ENCODE measurements at regions not wholly inside any gene's neighbourhood (a gene's known extent, or its start where the extent isn't known, plus 50 kb on each side); places are given as distances from the start of the nearest gene placed in this dataset.

DNA sequence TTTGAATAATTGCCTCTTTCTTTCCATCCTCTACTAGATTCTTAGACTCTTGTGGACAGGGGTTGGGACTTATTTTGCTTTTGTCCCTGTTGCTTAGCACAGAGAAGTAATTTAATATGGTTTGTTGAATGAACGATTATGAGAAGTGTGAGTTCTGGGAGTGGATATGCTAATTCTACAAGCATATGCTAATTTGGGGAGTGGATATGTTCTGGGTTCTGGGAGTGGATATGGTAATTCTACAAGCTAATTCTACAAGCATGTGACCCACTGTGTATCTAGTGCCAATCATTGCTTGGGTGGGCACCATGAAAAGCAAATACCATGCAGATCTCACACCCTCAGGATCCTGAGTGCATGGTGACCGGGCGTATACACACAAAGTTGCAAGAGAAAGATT, 181.8 kb upstream of the IL12B start:
- POLR2A ChIA-PET = no interaction called here
- intact Hi-C loops (cut with micrococcal nuclease) = no loop called here
- CTCF ChIA-PET = no interaction called here

DNA sequence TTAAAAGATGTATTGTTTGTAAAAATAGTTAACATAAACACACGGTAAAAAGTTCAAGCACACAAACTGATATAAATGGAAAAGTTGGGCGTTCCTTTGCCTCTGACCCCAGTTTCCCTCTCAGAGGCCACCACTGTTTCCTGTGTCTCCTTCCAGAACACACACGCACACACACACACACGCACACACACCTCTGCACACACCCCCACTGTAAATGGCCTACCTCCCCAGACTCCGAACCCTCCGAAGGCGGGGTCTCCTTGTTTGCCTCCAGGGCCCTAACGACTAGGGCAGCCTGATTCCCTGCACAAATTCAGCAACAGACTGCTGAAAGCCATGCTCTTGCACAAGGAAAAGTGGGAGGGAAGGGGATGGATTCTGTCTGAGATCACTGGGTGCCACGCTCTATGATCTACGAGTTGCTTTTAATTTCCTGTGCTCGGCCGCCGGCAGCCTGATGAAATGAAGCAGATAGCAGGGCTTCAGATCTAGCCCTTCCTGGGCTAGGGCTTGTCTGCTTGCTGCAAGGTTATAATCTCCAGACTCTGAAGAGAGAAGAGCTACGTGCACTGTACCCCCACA, 184.0 kb upstream of the IL12B start:
- Mint-ChIP-seq H3K9me3 (peaks cover 0 to 2% (median 0%) of the 10 kb centered on the region in 11 donors), H3K27ac (no peak overlapping the region), H3K4me1 (peaks cover 0 to 5% (median 3%) of the 10 kb centered on the region in 7 donors), H3K36me3 (no peaks in the 10 kb centered on the region), H3K4me3 (no peak overlapping the region), H3K27me3 (peaks cover 3 to 20% (median 7%) of the 10 kb centered on the region in 5 donors)
- Histone ChIP-seq H3K4me1 (ENCODE audit: control insufficient read depth in 2 of 2, insufficient read depth in 2 of 2, low read length in 2 of 2) (no peaks in the 10 kb centered on the region), H3K4me3 (ENCODE audit: low read length) (no peak overlapping the region), H3K27ac (ENCODE audit: low read depth, low read length) (no peak overlapping the region), H3K36me3 (ENCODE audit: control insufficient read depth in 2 of 3, insufficient read depth in 3 of 3, low read length in 3 of 3) (no peaks in the 10 kb centered on the region), H3K27me3 (ENCODE audit: control insufficient read depth in 2 of 2, insufficient read depth in 2 of 2, low read length in 2 of 2) (no peaks in the 10 kb centered on the region), H3K9me3 (ENCODE audit: control insufficient read depth in 2 of 3, low read length in 3 of 3) (no peaks in the 10 kb centered on the region)
- ChIA-PET CTCF (no interaction called here), POLR2A (no interaction called here)
- no peak for ATAC-seq
- DNase-seq = no peak
- intact Hi-C loops (cut with micrococcal nuclease) = no loop called here

More for the DNA sequence above, 181.8 kb upstream of the IL12B start:
- H3K4me3 Mint-ChIP-seq = no peak overlapping the region
- no peak for ATAC-seq
- Histone ChIP-seq H3K27ac (ENCODE audit: low read depth, low read length) (no peak overlapping the region), H3K27me3 (ENCODE audit: control insufficient read depth in 2 of 2, insufficient read depth in 2 of 2, low read length in 2 of 2) (no peaks in the 10 kb centered on the region), H3K36me3 (ENCODE audit: control insufficient read depth in 2 of 3, insufficient read depth in 3 of 3, low read length in 3 of 3) (no peaks in the 10 kb centered on the region), H3K4me1 (ENCODE audit: control insufficient read depth in 2 of 2, insufficient read depth in 2 of 2, low read length in 2 of 2) (no peaks in the 10 kb centered on the region), H3K4me3 (ENCODE audit: low read length) (no peak overlapping the region), H3K9me3 (ENCODE audit: control insufficient read depth in 2 of 3, low read length in 3 of 3) (no peaks in the 10 kb centered on the region)
- no peak for DNase-seq
- no peaks in the 10 kb centered on the region for H3K36me3 Mint-ChIP-seq
- H3K9me3 Mint-ChIP-seq = peaks cover 0 to 2% (median 0%) of the 10 kb centered on the region in 11 donors
- peaks cover 3 to 33% (median 12%) of the 10 kb centered on the region in 5 donors for H3K27me3 Mint-ChIP-seq
- peaks cover 0 to 5% (median 3%) of the 10 kb centered on the region in 7 donors for H3K4me1 Mint-ChIP-seq
- no peak overlapping the region for H3K27ac Mint-ChIP-seq

DNA sequence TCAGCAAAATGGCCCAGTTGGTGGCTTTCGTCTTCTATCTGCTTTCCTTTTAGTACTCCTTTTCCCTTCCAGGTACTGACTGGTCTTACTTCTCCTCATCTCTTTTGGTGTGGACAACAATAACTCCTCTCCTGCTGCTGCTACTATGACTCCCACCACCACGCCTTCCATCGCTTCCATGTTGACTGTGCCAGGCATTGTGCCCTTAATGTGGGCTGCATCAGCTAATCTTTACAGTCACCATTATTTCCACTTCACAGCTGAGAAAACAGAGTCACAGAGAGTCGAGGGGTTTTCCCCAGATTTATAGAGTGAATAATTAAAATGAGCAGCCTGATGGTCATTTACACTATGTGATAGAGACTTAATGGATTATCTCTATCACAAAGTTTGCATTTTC, 184.9 kb upstream of the IL12B start:
- Histone ChIP-seq H3K4me3 (ENCODE audit: low read length) (no peak overlapping the region), H3K4me1 (ENCODE audit: control insufficient read depth in 2 of 2, insufficient read depth in 2 of 2, low read length in 2 of 2) (no peaks in the 10 kb centered on the region), H3K27me3 (ENCODE audit: control insufficient read depth in 2 of 2, insufficient read depth in 2 of 2, low read length in 2 of 2) (no peaks in the 10 kb centered on the region), H3K36me3 (ENCODE audit: control insufficient read depth in 2 of 3, insufficient read depth in 3 of 3, low read length in 3 of 3) (no peaks in the 10 kb centered on the region), H3K9me3 (ENCODE audit: control insufficient read depth in 2 of 3, low read length in 3 of 3) (no peaks in the 10 kb centered on the region), H3K27ac (ENCODE audit: low read depth, low read length) (no peak overlapping the region)
- intact Hi-C loops (cut with micrococcal nuclease) = loop anchor here (1.0 to 5.0 kb wide), 4 partner anchors 48 to 472 kb away; partner anchors contain the start of gene IL12B (in 1 of the 2)
- Mint-ChIP-seq H3K27ac (no peak overlapping the region), H3K4me1 (peaks cover 0 to 5% (median 3%) of the 10 kb centered on the region in 7 donors), H3K36me3 (no peaks in the 10 kb centered on the region), H3K27me3 (peaks cover 3 to 20% (median 7%) of the 10 kb centered on the region in 5 donors), H3K4me3 (no peak overlapping the region), H3K9me3 (peaks cover 0 to 2% (median 0%) of the 10 kb centered on the region in 11 donors)
- ChIA-PET POLR2A (interaction anchor here (0.8 kb wide), 1 partner anchor 1760 kb away, joined by 3 read pairs; no protein-coding TSS in a partner anchor), CTCF (interaction anchor here (0.7 to 1.2 kb wide), 2 partner anchors 65 to 229 kb away, joined by 3 to 5 read pairs; no protein-coding TSS in a partner anchor)
- ATAC-seq = no peak
- DNase-seq = no peak

- no peaks in the 10 kb centered on the region for H3K27me3 ChIP-seq (ENCODE audit: control insufficient read depth in 2 of 2, insufficient read depth in 2 of 2, low read length in 2 of 2)
- H3K4me3 Mint-ChIP-seq = peak overlapping the region in 1 of 10 donors; percentile 27
- ATAC-seq (peak; percentile 84), DNase-seq (peak; percentile 14 to 65 (median 30))
- H3K27ac ChIP-seq (ENCODE audit: low read depth, low read length) = no peak overlapping the region
- ChIA-PET POLR2A (interaction anchor here (0.6 to 0.8 kb wide), 2 partner anchors 204 to 1761 kb away, joined by 3 read pairs; no protein-coding TSS in a partner anchor), CTCF (interaction anchor here (0.6 to 1.2 kb wide), 5 partner anchors 32 to 1000 kb away, joined by 3 to 5 read pairs (median 3); no protein-coding TSS in a partner anchor)
- H3K36me3 ChIP-seq (ENCODE audit: control insufficient read depth in 2 of 3, insufficient read depth in 3 of 3, low read length in 3 of 3) = no peaks in the 10 kb centered on the region
- H3K9me3 Mint-ChIP-seq = peaks cover 0 to 2% (median 0%) of the 10 kb centered on the region in 11 donors
- no peaks in the 10 kb centered on the region for H3K36me3 Mint-ChIP-seq
- H3K27ac Mint-ChIP-seq = no peak overlapping the region
- H3K4me1 Mint-ChIP-seq = peaks cover 0 to 5% (median 3%) of the 10 kb centered on the region in 7 donors
- H3K4me3 ChIP-seq (ENCODE audit: low read length) = no peak overlapping the region
- H3K9me3 ChIP-seq (ENCODE audit: control insufficient read depth in 2 of 3, low read length in 3 of 3) = no peaks in the 10 kb centered on the region
- peaks cover 3 to 20% (median 6%) of the 10 kb centered on the region in 5 donors for H3K27me3 Mint-ChIP-seq
- no peaks in the 10 kb centered on the region for H3K4me1 ChIP-seq (ENCODE audit: control insufficient read depth in 2 of 2, insufficient read depth in 2 of 2, low read length in 2 of 2)
- intact Hi-C loops (cut with micrococcal nuclease) = loop anchor here (1.0 to 5.0 kb wide), 5 partner anchors 49 to 471 kb away; partner anchors contain the start of gene IL12B (in 1 of the 2)
Observed at GRCh38 chr5:159515909-159516415, 185.7 kb upstream of the IL12B start.

- POLR2A ChIA-PET = no interaction called here
- intact Hi-C loops (cut with micrococcal nuclease) = loop anchor here (5.0 kb wide), 3 partner anchors 51 to 449 kb away; partner anchors contain the start of gene IL12B (in 1 of the 2)
- ATAC-seq = no peak
Observed at GRCh38 chr5:159518371-159518770, 188.1 kb upstream of the IL12B start.

GRCh38 chr5:159519365-159519764, 189.1 kb upstream of the IL12B start:
- Histone ChIP-seq H3K36me3 (ENCODE audit: control insufficient read depth in 2 of 3, insufficient read depth in 3 of 3, low read length in 3 of 3) (no peaks in the 10 kb centered on the region), H3K27ac (ENCODE audit: low read depth, low read length) (no peak overlapping the region), H3K9me3 (ENCODE audit: control insufficient read depth in 2 of 3, low read length in 3 of 3) (no peaks in the 10 kb centered on the region), H3K4me1 (ENCODE audit: control insufficient read depth in 2 of 2, insufficient read depth in 2 of 2, low read length in 2 of 2) (no peaks in the 10 kb centered on the region), H3K27me3 (ENCODE audit: control insufficient read depth in 2 of 2, insufficient read depth in 2 of 2, low read length in 2 of 2) (no peaks in the 10 kb centered on the region), H3K4me3 (ENCODE audit: low read length) (no peak overlapping the region)
- ChIA-PET CTCF (interaction anchor here (1.1 kb wide), 1 partner anchor 14 kb away, joined by 3 read pairs; no protein-coding TSS in a partner anchor), POLR2A (no interaction called here)
- ATAC-seq (no peak), DNase-seq (no peak)
- H3K27me3 Mint-ChIP-seq = peaks cover 0 to 13% (median 5%) of the 10 kb centered on the region in 5 donors
- H3K36me3 Mint-ChIP-seq = no peaks in the 10 kb centered on the region
- intact Hi-C loops (cut with micrococcal nuclease) = loop anchor here (5.0 kb wide), 3 partner anchors 52 to 448 kb away; partner anchors contain the start of gene IL12B (in 1 of the 2)
- H3K4me1 Mint-ChIP-seq = peaks cover 0 to 5% (median 3%) of the 10 kb centered on the region in 7 donors
- no peak overlapping the region for H3K27ac Mint-ChIP-seq
- H3K9me3 Mint-ChIP-seq = no peaks in the 10 kb centered on the region
- no peak overlapping the region for H3K4me3 Mint-ChIP-seq

More at GRCh38 chr5:159518371-159518770, 188.1 kb upstream of the IL12B start:
- Mint-ChIP-seq H3K9me3 (peaks cover 0 to 2% (median 0%) of the 10 kb centered on the region in 11 donors), H3K4me3 (no peak overlapping the region), H3K4me1 (peaks cover 0 to 5% (median 3%) of the 10 kb centered on the region in 7 donors), H3K27ac (no peak overlapping the region), H3K36me3 (no peaks in the 10 kb centered on the region), H3K27me3 (peaks cover 2 to 13% (median 6%) of the 10 kb centered on the region in 5 donors)
- Histone ChIP-seq H3K36me3 (ENCODE audit: control insufficient read depth in 2 of 3, insufficient read depth in 3 of 3, low read length in 3 of 3) (no peaks in the 10 kb centered on the region), H3K27me3 (ENCODE audit: control insufficient read depth in 2 of 2, insufficient read depth in 2 of 2, low read length in 2 of 2) (no peaks in the 10 kb centered on the region), H3K4me3 (ENCODE audit: low read length) (no peak overlapping the region), H3K9me3 (ENCODE audit: control insufficient read depth in 2 of 3, low read length in 3 of 3) (no peaks in the 10 kb centered on the region), H3K4me1 (ENCODE audit: control insufficient read depth in 2 of 2, insufficient read depth in 2 of 2, low read length in 2 of 2) (no peaks in the 10 kb centered on the region), H3K27ac (ENCODE audit: low read depth, low read length) (no peak overlapping the region)
- CTCF ChIA-PET = no interaction called here
- no peak for DNase-seq
